GM12865 (cell line): ENCODE measurements at regions not wholly inside any gene's neighbourhood (a gene's known extent, or its start where the extent isn't known, plus 50 kb on each side); places are given as distances from the start of the nearest gene placed in this dataset.

Experiments
- DNase-seq: peaks from one replicate; pipeline ENCODE4 v3.0.0; 2010; ENCODE audit warnings: low read depth
- H3K4me3 ChIP-seq: 2 replicates; pipeline ENCODE4 v1.5.1; 2011; ENCODE audit warnings: mild to moderate bottlenecking, low read depth, low read length, control low read depth
- TF ChIP-seq, protein P1 (sequence below): IDR thresholded peaks from 2 replicates; pipeline ENCODE4 v1.5.1; 2011; ENCODE audit warnings: low read length, control low read depth, low read depth, inconsistent platforms; ENCODE audit not compliant: insufficient read depth; ENCODE audit errors: missing control alignments

DNA sequence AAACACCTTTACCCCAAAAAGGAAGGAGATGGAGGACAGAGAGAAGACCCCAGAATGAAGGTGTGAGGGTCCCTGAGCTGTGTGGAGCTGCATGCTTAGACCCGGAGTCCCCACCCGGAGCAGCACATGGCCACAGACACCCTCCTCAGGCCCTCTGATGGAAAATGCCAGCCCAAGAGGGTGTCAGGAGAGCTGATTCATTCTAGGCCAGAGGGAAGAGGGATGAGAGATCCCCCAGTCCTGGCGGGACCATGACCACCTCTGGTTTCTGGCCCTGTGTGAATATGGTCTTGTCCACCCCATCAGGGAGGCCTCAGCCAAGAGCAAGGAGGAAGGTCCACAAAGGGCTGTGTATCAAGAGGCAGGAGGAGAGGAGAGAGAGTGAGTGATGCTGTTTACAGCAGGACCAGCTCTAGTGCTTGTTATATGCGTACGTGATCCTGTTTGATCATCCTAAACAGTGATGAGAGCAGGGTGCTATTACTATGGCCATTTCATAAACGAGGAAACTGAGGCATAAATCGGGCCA lies 186.6 kb upstream of the HAAO start:
- TF ChIP-seq, protein P1, sequence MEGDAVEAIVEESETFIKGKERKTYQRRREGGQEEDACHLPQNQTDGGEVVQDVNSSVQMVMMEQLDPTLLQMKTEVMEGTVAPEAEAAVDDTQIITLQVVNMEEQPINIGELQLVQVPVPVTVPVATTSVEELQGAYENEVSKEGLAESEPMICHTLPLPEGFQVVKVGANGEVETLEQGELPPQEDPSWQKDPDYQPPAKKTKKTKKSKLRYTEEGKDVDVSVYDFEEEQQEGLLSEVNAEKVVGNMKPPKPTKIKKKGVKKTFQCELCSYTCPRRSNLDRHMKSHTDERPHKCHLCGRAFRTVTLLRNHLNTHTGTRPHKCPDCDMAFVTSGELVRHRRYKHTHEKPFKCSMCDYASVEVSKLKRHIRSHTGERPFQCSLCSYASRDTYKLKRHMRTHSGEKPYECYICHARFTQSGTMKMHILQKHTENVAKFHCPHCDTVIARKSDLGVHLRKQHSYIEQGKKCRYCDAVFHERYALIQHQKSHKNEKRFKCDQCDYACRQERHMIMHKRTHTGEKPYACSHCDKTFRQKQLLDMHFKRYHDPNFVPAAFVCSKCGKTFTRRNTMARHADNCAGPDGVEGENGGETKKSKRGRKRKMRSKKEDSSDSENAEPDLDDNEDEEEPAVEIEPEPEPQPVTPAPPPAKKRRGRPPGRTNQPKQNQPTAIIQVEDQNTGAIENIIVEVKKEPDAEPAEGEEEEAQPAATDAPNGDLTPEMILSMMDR: no peak
- H3K4me3 ChIP-seq: no peak overlapping the region
- DNase-seq: no peak

- no peak for DNase-seq
- no peak overlapping the region for H3K4me3 ChIP-seq
- TF ChIP-seq, protein P1: no peak
These were observed 185.9 kb upstream of the HAAO start for GRCh38 chr2:42978175-42978886.

GRCh38 chr2:42977270-42978174 lies 185.1 kb upstream of the HAAO start:
- H3K4me3 ChIP-seq: no peak overlapping the region
- TF ChIP-seq, protein P1: no peak
- no peak for DNase-seq

DNA sequence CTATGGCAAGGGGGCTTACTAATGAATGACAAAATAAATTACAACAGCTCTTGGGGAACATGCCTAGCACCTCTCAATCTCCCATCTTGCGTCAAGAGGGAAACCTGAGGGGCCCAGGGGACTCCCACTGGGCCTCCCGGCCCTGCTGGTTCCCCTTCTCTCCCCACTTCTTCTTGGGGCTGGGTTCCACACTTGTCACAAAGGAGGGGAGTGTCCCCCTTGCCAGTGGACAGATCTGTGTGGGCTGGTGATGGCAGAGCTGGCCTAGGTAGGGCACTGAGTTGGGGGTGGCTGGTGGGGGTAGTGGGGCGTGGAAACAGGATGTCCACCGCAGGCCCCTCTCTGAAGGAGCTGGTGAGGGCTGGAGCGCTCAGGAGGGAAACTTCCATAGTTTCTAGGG lies 184.0 kb upstream of the HAAO start:
- DNase-seq: no peak
- TF ChIP-seq, protein P1: no peak
- no peak overlapping the region for H3K4me3 ChIP-seq

- TF ChIP-seq, protein P1: peak; percentile 84
- H3K4me3 ChIP-seq: no peak overlapping the region
- peak; percentile 52 for DNase-seq
These were observed 182.6 kb upstream of the HAAO start for GRCh38 chr2:42974721-42975717.

DNA sequence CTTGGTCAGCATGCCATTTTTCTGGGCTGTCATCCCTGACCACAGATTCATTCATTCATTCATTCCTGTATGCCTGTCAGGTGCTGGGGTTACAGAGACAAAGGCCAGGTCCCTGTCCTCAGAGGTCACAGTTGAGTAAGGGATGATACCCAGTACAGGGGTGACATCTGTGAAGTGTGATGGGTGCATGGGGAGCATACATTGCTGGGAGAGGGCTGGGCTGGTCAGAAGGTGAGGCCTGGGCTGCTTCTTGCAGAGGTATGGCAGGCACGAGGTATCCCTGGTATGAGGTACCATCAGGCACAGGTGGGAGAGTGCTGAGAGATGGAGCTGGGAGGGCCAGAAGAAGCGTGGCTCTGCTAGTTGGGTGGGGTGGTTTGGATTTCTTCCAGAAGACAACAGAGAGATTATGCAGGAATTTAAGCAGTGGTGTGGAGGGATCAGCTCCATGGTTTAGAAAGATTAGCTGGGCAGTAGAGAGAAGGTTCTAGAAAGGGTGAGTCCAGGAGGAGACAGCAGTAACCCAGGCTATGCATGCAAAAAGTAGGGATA lies 181.9 kb upstream of the HAAO start:
- DNase-seq: no peak
- H3K4me3 ChIP-seq: no peak overlapping the region
- TF ChIP-seq, protein P1: no peak
